Cardiac fibroblast (primary cell): ENCODE measurements at regions not wholly inside any gene's neighbourhood (a gene's known extent, or its start where the extent isn't known, plus 50 kb on each side); places are given as distances from the start of the nearest gene placed in this dataset.

Source experiments
- DNase-seq, 2 donors: peaks; one replicate each; pipeline versions ENCODE4 v3.0.0 to v3.0.0-alpha.2; 2010; ENCODE audit warnings: low read depth in 2 of 2
- H3K4me3 ChIP-seq, 2 donors: replicated peaks in 1 of 2; 1 replicate in 1 of 2; 2 replicates in 1 of 2; pipeline ENCODE4 v1.5.1; 2011; ENCODE audit warnings: low read depth in 2 of 2, low read length in 2 of 2, mild to moderate bottlenecking in 2 of 2, moderate library complexity in 1 of 2
- CTCF ChIP-seq: IDR thresholded peaks from one replicate; pipeline ENCODE4 v1.5.1; 2011; ENCODE audit warnings: low read depth, mild to moderate bottlenecking, low read length, inconsistent platforms

GRCh38 chr9:17019398-17019797, 115.4 kb upstream of the CNTLN start:
- H3K4me3 ChIP-seq, result no peak overlapping the region
- no peak for DNase-seq
- TF ChIP-seq CTCF, result no peak

DNA sequence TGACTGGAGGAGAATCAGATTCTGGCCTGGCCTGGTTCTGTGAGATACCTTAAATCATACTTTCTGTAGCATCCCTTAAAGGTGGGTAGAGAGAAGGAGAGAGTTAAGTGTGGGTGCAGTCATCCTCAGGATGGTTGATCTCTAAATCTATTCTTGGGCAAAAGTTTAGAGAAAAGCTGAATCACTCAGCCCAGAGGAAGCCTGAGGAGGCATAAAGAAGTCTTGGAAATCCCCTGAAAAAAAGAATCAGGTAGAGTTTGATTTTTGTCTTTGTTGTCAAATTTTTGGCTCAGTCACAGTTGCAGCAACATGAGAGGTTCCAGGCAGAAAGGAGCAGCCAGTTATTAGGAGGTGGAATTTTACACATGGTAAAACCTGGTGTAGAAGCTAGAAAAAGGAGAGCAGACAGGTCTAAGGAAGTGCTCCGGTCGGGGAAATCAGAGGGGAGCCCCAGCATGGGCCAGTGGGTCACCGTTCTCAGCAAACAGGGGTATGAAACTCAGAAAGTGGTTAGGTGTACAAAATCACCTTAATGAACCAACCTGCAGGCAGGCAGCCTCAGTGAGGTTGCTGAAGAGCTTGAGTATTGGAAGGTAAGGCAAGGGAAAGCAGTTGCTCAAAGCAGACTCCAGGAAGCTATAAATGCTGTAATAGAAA, 116.2 kb upstream of the CNTLN start:
- DNase-seq, result peak in 1 of 2 donors; percentile 17
- TF ChIP-seq CTCF, result no peak

DNA sequence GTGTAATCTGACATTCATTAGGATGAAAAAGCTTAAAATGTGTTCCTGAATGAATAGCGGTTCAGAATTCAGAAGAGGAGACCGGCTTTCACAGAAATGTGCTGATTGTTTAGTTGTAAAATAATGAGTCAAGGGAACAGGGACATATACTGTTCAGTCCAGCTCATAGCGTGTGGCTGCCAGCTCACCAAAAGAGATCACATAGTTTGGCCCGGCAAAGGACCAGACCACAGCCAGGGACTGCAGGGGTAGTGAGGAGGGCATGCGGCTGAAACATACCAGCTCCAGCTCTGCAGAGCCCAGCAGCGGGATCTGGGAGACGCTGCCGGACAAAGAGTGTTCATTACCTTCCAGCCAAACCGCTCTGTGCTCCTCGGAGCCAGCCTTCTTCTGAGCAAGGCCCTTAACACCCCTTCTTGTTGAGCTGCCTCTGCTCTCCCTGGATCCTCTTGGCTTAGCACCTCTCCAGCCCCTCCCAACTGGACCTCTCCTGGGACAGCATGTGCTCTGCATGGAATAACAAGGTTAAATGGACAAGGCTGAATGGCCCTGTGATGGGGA, 116.8 kb upstream of the CNTLN start:
- peak; percentile 32 to 63 for DNase-seq
- no peak overlapping the region for H3K4me3 ChIP-seq
- no peak for TF ChIP-seq CTCF

More for the DNA sequence above, 116.2 kb upstream of the CNTLN start:
- no peak overlapping the region for H3K4me3 ChIP-seq

DNA sequence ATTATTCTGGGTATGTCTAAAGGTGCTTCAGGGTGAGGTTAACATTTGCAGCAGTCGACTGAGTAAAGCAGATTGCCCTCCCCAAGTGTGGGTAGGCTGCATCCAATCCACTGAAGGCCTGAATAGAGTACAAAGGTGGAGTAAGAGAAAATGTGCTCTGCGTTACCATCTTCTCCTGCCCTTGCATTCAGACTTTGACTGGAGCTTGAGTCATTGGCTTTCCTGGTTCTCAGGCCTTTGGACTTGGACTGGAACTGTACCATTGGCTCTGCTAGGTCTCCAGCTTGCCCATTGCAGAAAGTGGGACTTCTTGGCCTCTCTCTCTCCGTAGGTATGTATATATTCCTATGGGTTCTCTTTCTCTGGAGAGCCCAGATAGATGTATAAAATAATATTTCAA, 120.9 kb upstream of the CNTLN start:
- no peak for TF ChIP-seq CTCF
- no peak for DNase-seq
- H3K4me3 ChIP-seq, result no peak overlapping the region

DNA sequence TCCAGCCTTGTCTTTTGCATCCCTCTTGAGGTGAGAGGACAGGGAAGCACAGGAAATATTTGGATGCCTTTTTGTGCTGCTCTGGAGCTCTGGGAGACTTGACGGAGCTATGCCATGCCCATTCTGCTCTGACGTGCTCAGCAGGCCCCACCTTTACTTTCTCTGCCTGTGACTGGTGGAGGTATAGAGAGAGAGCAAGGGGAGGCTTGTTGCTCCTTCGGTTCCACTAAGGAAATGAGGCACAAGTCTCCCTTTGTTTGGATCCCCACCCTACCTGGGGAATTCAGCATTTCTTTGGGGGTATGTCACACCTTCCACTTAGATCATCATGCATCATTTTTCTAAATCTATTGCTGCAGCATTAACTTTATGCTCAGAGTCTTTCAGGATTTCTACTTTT, 121.8 kb upstream of the CNTLN start:
- H3K4me3 ChIP-seq, result no peak overlapping the region
- no peak for TF ChIP-seq CTCF
- DNase-seq, result no peak

DNA sequence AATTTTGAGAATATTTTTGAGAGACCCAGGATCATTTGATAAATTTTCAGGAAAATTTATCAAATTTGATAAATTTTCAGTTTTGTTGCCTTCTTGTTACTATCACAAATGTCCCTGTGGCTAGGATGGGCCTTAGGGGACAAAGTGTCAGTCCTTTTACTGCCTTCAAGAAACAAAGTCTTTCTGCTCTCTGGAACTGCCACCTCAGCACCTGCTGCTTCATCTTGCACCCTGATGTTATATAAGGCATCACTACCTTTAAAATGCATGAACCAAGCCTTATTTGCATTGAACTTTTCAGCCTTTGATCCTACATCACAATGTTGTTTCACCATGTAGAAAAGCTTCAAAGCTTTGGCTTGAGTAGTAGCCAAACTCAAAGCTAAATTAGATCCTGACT, 123.0 kb upstream of the CNTLN start:
- H3K4me3 ChIP-seq, result no peak overlapping the region
- no peak for TF ChIP-seq CTCF
- no peak for DNase-seq

- no peak for TF ChIP-seq CTCF
- DNase-seq, result no peak
- H3K4me3 ChIP-seq, result no peak overlapping the region
Observed at GRCh38 chr9:17009071-17009470, 125.8 kb upstream of the CNTLN start.
